Stimulated activated naive CD8-positive, alpha-beta T cell treated with anti-CD3 and anti-CD28 coated beads, Interleukin-15, Interleukin-2, amounts not matched to agents 100 U/mL and 50 U/mL, for 24 hours (primary cell): ENCODE measurements at regions not wholly inside any gene's neighbourhood (a gene's known extent, or its start where the extent isn't known, plus 50 kb on each side); places are given as distances from the start of the nearest gene placed in this dataset.

ENCODE experiments used
- ATAC-seq: fragments of 150-1000 bp; cut with Tn5 transposase; one replicate; pipeline ENCODE4 v1.10.0; 2021
- DNase-seq: peaks from one replicate; pipeline ENCODE4 v3.0.0; 2021

- no peak for DNase-seq
- ATAC-seq, result no peak
Measured at GRCh38 chr20:56801971-56802755, 173.1 kb downstream of the TFAP2C start.

GRCh38 chr20:56802805-56803204, 173.7 kb downstream of the TFAP2C start:
- no peak for DNase-seq

GRCh38 chr20:56805313-56805712, 176.2 kb downstream of the TFAP2C start:
- peak; percentile 17 for ATAC-seq
- DNase-seq, result no peak

More at GRCh38 chr20:56802805-56803204, 173.7 kb downstream of the TFAP2C start:
- ATAC-seq, result no peak

- no peak for ATAC-seq
- no peak for DNase-seq
Measured at GRCh38 chr20:56805966-56806365, 176.9 kb downstream of the TFAP2C start.

- no peak for DNase-seq
- ATAC-seq, result no peak
Measured at GRCh38 chr20:56806952-56807517, 177.9 kb downstream of the TFAP2C start.

DNA sequence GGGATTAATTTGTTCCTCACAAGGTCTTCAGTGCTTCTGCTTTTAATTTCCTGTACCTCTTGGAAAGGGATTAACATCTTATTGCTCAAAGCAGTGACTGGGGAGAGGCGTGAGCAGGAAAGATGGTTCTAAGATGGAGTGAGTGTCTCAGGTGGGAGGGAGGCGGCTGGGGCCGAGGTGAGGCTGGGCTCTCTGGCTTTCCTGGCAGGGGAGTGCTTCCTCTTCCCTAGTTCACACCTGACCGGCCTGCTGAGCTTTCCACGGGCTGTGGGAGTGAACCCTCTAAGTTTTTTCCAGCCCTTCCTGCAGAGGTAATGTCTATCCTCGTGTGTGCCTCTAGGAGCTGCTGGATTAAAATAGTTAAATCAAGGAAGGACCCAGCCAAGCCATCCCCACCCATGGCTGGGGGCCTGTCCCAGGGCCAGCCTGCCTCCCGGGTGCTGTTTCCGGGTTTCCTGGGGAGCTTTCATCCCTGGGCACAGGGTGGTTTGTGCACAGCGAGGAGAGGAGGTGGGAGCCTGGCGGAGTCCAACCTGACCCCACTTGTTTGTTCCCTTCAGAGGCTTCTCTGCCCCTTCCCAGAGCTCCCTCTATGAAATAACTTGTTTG, 179.1 kb downstream of the TFAP2C start:
- DNase-seq (no peak), ATAC-seq (no peak)

GRCh38 chr20:56808732-56809131, 179.6 kb downstream of the TFAP2C start:
- ATAC-seq (no peak), DNase-seq (no peak)

GRCh38 chr20:56809668-56810067, 180.6 kb downstream of the TFAP2C start:
- DNase-seq (no peak), ATAC-seq (no peak)

DNA sequence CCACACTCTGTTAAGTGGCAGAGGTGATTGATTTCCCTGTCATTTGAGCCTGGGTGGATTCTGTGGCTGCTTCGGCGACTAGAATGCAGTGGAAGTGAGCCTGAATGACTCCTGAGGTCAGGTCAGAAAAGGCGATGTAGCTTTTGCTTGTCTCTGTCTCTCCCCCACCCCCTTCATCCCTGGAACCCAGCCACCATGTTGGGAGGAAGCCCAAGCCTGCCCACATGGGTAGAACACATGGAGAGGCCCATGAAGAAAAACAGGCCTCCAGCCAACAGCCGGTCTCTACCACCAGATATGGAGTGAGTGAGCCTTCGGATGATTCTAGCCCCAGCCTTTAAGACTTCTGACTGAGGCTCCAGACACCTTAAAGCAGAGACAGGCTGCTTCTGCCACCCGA, 181.0 kb downstream of the TFAP2C start:
- no peak for ATAC-seq
- no peak for DNase-seq

DNA sequence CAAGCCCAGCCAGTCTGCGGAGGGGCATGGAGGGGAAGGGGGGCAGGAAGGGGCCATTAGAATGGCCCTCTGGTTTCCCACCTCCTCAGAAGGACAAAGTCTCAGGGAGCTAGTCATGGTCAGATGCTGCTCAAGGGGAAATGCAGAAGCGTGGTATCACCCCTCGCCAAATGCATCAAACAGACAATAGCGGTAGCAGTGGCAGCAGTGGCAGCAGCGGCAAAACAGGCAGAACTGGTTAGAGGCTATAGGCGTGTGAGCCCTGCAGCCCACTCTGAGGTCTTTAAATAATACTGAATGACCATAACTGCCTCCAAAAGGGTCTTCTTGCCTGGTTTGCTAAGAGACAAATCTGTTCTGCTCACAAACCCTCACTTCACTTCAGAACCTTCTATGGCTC, 186.7 kb downstream of the TFAP2C start:
- ATAC-seq, result no peak
- no peak for DNase-seq

DNA sequence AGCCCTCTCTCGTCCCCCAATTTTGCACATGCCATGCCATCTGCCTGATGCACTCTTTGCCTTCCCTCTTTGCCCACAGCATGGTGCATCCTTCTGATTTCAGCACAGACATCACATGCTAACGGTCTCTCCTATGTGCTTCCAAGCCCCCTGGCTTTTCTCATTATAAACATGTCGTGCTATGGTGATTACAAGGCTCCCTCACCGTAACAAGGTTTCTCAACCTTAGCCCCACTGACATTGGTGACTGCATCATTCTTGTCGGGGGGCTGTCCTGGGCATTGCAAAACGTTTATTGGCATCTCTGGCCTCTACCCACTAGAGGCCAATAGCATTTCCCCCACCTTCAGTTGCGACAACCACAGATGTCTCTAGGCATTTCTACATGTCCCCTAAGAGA, 187.2 kb downstream of the TFAP2C start:
- ATAC-seq (no peak), DNase-seq (no peak)

- DNase-seq, result no peak
- no peak for ATAC-seq
Measured at GRCh38 chr20:56817780-56818675, 188.9 kb downstream of the TFAP2C start.

GRCh38 chr20:56820984-56821383, 191.9 kb downstream of the TFAP2C start:
- ATAC-seq (no peak), DNase-seq (no peak)

GRCh38 chr20:56826306-56826704, 197.2 kb downstream of the TFAP2C start:
- DNase-seq (no peak), ATAC-seq (no peak)

DNA sequence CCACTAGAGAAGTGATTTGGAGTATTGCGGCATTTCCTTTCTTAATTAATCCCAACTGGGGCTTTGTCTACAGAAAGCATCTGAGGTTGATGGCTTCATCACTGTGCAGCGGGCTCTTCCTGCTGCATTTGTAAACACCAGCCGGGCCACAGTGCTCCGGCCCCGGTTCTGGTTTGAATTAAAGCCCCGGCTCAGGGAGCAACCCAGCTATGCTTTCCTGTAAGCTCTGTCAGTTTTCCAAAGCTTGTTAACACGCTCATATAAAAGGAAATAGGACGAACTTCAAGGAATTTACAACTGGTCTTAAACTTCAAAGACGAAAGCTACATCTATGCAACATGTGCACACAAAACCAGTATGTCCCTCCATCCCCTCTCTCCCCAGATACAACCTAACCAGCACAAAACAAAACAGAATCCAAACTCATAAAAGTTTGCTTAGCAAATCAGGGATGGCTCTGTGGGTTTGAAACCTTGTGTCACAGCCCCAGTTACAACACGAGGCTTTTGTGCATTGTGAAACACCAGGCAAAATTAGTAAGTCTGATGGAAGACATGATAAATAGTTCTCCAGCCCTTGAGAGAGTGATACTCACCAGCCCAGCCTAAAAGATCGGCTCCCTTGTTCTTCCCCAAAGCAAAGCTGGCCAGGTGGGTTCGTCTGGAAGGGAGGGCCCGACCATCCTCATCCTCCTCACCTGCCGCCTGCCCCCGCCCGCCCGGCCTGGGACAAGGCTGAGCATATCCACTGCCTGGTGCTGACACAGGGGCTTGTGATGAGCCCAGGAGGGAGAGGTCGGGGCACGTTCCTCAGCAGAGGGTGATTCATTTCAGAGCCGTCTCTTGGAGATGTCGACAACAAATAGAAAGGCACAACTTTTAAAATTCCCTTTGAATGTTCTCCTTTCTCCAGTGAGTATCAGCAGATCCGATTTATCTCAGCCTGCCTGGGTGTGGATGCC, 197.9 kb downstream of the TFAP2C start:
- no peak for DNase-seq
- no peak for ATAC-seq

DNA sequence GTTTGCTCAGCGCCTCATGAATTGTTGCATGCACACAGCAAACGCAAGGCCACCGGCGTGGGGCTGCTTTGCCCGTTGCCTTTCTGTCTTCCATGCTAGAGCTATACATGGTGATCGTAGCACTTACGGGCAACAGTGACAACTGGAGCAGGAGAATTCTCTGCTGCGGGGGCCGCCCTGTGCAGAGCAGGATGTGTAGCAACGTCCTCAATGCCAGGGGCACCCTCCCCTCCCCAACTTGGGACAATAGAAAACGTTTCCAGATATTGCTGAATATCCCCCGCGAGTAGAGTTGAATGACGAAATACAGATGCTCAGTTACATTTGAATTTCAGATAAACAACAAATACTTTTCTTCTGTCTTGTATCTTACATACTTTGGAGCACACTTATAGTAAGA, 198.7 kb downstream of the TFAP2C start:
- no peak for DNase-seq
- no peak for ATAC-seq

DNA sequence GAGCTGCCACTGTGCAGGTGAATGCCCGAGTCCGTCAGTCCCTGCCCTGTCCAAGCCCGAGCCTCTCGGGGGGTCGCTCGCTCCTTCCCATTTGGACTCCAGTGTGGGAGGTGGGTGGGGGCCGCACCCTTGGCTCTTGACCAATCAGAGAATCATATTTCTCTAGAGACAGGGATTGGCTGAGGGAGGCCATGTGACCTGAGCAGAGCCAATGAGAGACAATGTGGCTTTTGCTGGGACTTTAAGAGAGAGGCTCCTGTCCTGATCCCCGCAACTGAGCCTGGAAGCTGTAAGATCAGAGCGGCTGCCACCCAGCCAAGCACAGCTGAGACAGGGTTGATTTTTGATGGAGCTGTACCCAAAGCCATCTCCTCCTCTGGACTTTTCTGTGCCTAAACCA, 199.3 kb downstream of the TFAP2C start:
- DNase-seq, result no peak
- ATAC-seq, result no peak

DNA sequence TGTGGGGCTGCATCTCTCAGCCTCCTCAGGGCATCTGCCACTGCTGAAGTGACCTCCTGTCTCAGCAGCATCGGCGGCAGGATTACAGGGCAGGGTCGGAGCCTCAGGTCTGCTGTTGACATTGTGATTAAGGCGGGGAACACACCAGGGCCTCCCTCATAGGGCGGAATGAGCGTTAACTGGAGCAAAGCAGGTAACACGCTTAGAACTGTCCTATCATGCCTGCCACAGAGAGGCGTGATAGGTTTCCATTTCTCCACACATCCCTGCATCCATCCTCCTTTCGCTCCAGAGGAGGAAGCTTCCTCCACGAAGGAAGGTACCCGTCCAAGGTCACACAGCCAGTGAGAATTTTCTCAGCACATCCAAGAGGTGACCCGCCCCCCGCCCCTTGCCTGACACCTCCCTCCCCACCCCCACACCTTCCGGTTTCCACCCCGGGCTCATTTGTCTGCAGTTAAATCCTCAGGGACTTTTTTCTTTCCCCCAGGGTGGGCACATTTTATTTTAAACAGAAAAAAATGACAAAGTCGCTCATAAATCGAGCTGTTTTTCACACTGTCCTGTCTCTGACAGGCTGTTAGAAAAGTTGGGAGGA, 200.8 kb downstream of the TFAP2C start:
- no peak for DNase-seq
- no peak for ATAC-seq

- DNase-seq, result no peak
Measured at GRCh38 chr20:56831795-56832194, 202.7 kb downstream of the TFAP2C start.

GRCh38 chr20:56833427-56833826, 204.3 kb downstream of the TFAP2C start:
- ATAC-seq (no peak), DNase-seq (no peak)

More at GRCh38 chr20:56831795-56832194, 202.7 kb downstream of the TFAP2C start:
- no peak for ATAC-seq
